Caco-2 (cell line): ENCODE measurements at regions not wholly inside any gene's neighbourhood (a gene's known extent, or its start where the extent isn't known, plus 50 kb on each side); places are given as distances from the start of the nearest gene placed in this dataset.

ENCODE experiments used
- BruUV-seq: library from RNA; stranded (reverse); fragments of 400-500 nt; replicated peaks from 2 replicates; lab custom pipeline; 2021; lab: Mats Ljungman, UMichigan
- CTCF ChIA-PET: fragments of 300-600 bp; sonication (Branson Sonifier 250); formaldehyde crosslinking; loops from one replicate; lab custom pipeline; 2022; ENCODE audit warnings: antibody characterized with exemption; lab: Charles Lee
- POLR2A ChIA-PET: fragments of 300-600 bp; sonication (Branson Sonifier 250); formaldehyde crosslinking; loops from one replicate; lab custom pipeline; 2022; ENCODE audit warnings: antibody characterized with exemption; lab: Charles Lee
- DNase-seq, 2 experiments: peaks; one replicate each; pipeline versions ENCODE4 v3.0.0 to v3.0.0-alpha.2; 2020 to 2022
- H3K27me3 ChIP-seq: replicated peaks from 2 replicates; pipeline ENCODE4 v1.6.0; 2011; ENCODE audit warnings: low read length; ENCODE audit not compliant: control insufficient read depth, insufficient read depth
- H3K36me3 ChIP-seq: 2 replicates; pipeline ENCODE4 v1.5.1; 2011; ENCODE audit warnings: low read length; ENCODE audit not compliant: control insufficient read depth, insufficient read depth
- H3K4me1 ChIP-seq: fragments of 250-450 bp; sonication (Bioruptor Pico); 2 replicates; pipeline ENCODE4 v1.5.1; 2020; ENCODE audit warnings: mild to moderate bottlenecking
- H3K4me3 ChIP-seq: 2 replicates; pipeline ENCODE4 v1.5.1; 2011; ENCODE audit warnings: low read depth, mild to moderate bottlenecking, control low read depth, low read length
- H3K9me3 ChIP-seq: fragments of 250-450 bp; sonication (Bioruptor Pico); 2 replicates; pipeline ENCODE4 v1.5.1; 2020; ENCODE audit warnings: mild to moderate bottlenecking, moderate library complexity
- H3K27ac Mint-ChIP-seq: one replicate; pipeline ENCODE4 v1.8.0; 2022; ENCODE audit warnings: mixed read lengths; ENCODE audit not compliant: unreplicated experiment
- H3K27me3 Mint-ChIP-seq: one replicate; pipeline ENCODE4 v1.8.0; 2022; ENCODE audit warnings: mixed read lengths; ENCODE audit not compliant: insufficient read depth, unreplicated experiment
- H3K36me3 Mint-ChIP-seq: one replicate; pipeline ENCODE4 v1.8.0; 2022; ENCODE audit warnings: mild to moderate bottlenecking, mixed read lengths; ENCODE audit not compliant: insufficient read depth, unreplicated experiment
- H3K4me1 Mint-ChIP-seq: one replicate; pipeline ENCODE4 v1.8.0; 2022; ENCODE audit warnings: low read depth, mixed read lengths; ENCODE audit not compliant: unreplicated experiment
- H3K4me3 Mint-ChIP-seq: one replicate; pipeline ENCODE4 v1.8.0; 2022; ENCODE audit warnings: mild to moderate bottlenecking, moderate library complexity, mixed read lengths; ENCODE audit not compliant: unreplicated experiment
- H3K9me3 Mint-ChIP-seq: one replicate; pipeline ENCODE4 v1.8.0; 2022; ENCODE audit warnings: mixed read lengths; ENCODE audit not compliant: unreplicated experiment
- intact Hi-C: fragments of 100-400 bp; cut with micrococcal nuclease; formaldehyde crosslinking; loops from one replicate; pipeline ENCODE4 v1.10.0; 2022; ENCODE audit not compliant: unreplicated experiment
- TF ChIP-seq, protein P1 (sequence below), 2 experiments: fragments of 200-600 bp in 1 of 2; IDR thresholded peaks; 1 replicate in 1 of 2; 2 replicates in 1 of 2; pipeline versions ENCODE4 v1.5.1 to v1.8.0; 2011 to 2022; ENCODE audit warnings: antibody characterized with exemption in 1 of 2, control low read depth in 1 of 2, inconsistent platforms in 1 of 2, low read depth in 1 of 2, low read length in 1 of 2, mild to moderate bottlenecking in 1 of 2, moderate library complexity in 1 of 2; ENCODE audit not compliant: insufficient read depth in 1 of 2, severe bottlenecking in 1 of 2, unreplicated experiment in 1 of 2

DNA sequence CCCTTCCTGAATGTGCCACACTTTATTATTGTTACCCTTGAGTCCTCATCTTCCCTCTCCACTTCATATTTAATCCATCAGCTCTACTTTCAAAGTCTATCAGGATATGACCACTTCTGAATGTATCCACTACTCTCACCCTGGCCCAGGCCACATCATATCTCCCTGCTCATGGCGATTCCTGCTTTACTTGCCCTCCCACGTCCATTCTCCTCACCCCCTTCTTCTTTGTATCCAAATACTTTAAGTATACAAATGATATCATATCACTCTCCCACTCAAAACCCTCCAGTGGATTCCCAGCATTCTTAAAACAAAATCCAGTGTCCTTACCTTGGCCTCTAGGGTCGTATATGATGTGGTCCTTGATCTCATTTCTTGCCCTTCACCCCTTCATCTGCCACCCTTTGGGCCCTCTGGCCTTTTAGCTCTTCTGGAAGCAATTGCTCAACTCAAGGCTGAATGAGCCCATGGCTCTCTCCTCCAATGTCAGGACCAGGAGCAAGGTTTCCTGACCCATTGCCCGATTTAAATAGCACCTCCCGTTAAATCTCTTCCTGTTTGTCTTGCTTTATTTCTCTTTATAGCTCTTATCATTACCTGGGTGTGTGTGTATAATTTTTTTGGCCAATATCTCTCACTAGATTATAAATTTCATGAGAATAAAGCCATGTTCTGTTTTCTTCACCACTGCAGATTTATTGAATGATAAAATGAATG, 205.9 kb upstream of the ECI2 start:
- H3K9me3 Mint-ChIP-seq: peaks cover under 1% of the 10 kb centered on the region
- intact Hi-C loops: no loop called here
- Histone ChIP-seq H3K9me3 (no peaks in the 10 kb centered on the region; the same call in 1 of the 2 replicates), H3K36me3 (no peaks in the 10 kb centered on the region), H3K4me1 (peaks cover 6% of the 10 kb centered on the region; the same call in 1 of the 2 replicates), H3K27me3 (no peaks in the 10 kb centered on the region), H3K4me3 (no peak overlapping the region)
- BruUV-seq: no TSS peak
- H3K27me3 Mint-ChIP-seq: no peaks in the 10 kb centered on the region
- H3K36me3 Mint-ChIP-seq: no peaks in the 10 kb centered on the region
- no peak overlapping the region for H3K27ac Mint-ChIP-seq
- TF ChIP-seq, protein P1, sequence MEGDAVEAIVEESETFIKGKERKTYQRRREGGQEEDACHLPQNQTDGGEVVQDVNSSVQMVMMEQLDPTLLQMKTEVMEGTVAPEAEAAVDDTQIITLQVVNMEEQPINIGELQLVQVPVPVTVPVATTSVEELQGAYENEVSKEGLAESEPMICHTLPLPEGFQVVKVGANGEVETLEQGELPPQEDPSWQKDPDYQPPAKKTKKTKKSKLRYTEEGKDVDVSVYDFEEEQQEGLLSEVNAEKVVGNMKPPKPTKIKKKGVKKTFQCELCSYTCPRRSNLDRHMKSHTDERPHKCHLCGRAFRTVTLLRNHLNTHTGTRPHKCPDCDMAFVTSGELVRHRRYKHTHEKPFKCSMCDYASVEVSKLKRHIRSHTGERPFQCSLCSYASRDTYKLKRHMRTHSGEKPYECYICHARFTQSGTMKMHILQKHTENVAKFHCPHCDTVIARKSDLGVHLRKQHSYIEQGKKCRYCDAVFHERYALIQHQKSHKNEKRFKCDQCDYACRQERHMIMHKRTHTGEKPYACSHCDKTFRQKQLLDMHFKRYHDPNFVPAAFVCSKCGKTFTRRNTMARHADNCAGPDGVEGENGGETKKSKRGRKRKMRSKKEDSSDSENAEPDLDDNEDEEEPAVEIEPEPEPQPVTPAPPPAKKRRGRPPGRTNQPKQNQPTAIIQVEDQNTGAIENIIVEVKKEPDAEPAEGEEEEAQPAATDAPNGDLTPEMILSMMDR (IDR thresholded peaks at IDR 0.05; ENCODE audit: insufficient read depth in 1 of 2, low read depth in 1 of 2, low read length in 1 of 2, severe bottlenecking in 1 of 2, unreplicated experiment in 1 of 2): no peak
- DNase-seq: no peak
- no peak overlapping the region for H3K4me3 Mint-ChIP-seq
- H3K4me1 Mint-ChIP-seq: no peaks in the 10 kb centered on the region
- ChIA-PET POLR2A (no interaction called here), CTCF (no interaction called here)

DNA sequence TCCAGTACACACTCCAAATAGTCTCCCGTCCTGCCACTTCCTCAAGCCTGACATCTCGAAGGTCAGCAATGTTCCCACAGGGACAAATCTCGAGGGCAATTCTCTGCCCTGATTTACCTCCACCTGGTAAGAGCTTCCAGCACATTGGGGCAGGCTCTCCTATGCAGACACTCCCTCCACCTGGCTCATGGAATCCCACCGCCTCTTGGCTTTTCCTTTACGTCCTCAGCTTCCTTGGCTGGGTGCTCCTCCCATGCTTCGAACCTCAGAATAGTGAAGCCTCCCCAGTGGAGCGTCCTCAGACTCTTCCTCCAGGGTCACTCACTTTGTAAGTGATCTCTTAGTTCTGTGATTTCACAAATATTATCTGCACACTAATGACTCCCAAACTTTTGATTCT, 205.2 kb upstream of the ECI2 start:
- Histone ChIP-seq H3K9me3 (no peaks in the 10 kb centered on the region; the same call in 1 of the 2 replicates), H3K4me3 (no peak overlapping the region), H3K4me1 (peaks cover 6% of the 10 kb centered on the region; the same call in 1 of the 2 replicates), H3K27me3 (no peaks in the 10 kb centered on the region), H3K36me3 (no peaks in the 10 kb centered on the region)
- Mint-ChIP-seq H3K36me3 (no peaks in the 10 kb centered on the region), H3K27me3 (no peaks in the 10 kb centered on the region), H3K4me3 (no peak overlapping the region), H3K4me1 (peaks cover 6% of the 10 kb centered on the region), H3K27ac (no peak overlapping the region), H3K9me3 (peaks cover 8% of the 10 kb centered on the region)
- ChIA-PET POLR2A (no interaction called here), CTCF (no interaction called here)
- TF ChIP-seq, protein P1 (IDR thresholded peaks at IDR 0.05; ENCODE audit: insufficient read depth in 1 of 2, low read depth in 1 of 2, low read length in 1 of 2, severe bottlenecking in 1 of 2, unreplicated experiment in 1 of 2): no peak
- DNase-seq: no peak
- intact Hi-C loops: no loop called here
- BruUV-seq: no TSS peak

DNA sequence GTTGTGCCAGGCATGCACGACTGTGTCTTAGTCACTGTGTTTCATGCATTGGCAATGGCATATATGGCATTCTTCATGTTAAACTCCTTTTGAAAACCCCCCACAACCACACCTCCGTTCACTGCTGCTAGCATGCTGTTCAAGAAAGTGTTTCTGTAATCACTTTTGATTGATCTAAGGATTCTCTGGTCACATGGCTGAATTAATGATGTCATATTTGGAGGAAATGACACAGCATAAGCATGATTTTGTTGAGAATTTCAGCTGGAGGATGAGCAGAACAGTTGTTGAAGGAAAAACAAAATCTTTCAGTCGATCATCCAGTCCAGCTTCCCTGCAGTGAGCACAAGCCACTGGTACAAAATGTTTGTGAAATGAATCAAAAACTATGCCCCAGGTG, 203.5 kb upstream of the ECI2 start:
- Mint-ChIP-seq H3K27ac (no peak overlapping the region), H3K36me3 (no peaks in the 10 kb centered on the region)
- intact Hi-C loops: no loop called here

More for the DNA sequence above, 203.5 kb upstream of the ECI2 start:
- H3K9me3 Mint-ChIP-seq: peaks cover 16% of the 10 kb centered on the region
- ChIA-PET CTCF (no interaction called here), POLR2A (no interaction called here)
- Histone ChIP-seq H3K4me1 (peaks cover 6% of the 10 kb centered on the region; the same call in 1 of the 2 replicates), H3K36me3 (no peaks in the 10 kb centered on the region), H3K9me3 (peaks cover 6% of the 10 kb centered on the region), H3K27me3 (no peaks in the 10 kb centered on the region), H3K4me3 (no peak overlapping the region)
- no peak overlapping the region for H3K4me3 Mint-ChIP-seq
- TF ChIP-seq, protein P1 (IDR thresholded peaks at IDR 0.05; ENCODE audit: insufficient read depth in 1 of 2, low read depth in 1 of 2, low read length in 1 of 2, severe bottlenecking in 1 of 2, unreplicated experiment in 1 of 2): no peak
- no peak for DNase-seq
- BruUV-seq: no TSS peak
- H3K4me1 Mint-ChIP-seq: peaks cover 9% of the 10 kb centered on the region
- no peaks in the 10 kb centered on the region for H3K27me3 Mint-ChIP-seq
